ENCODE measurements at regions not wholly inside any gene's neighbourhood (a gene's known extent, or its start where the extent isn't known, plus 50 kb on each side); places are given as distances from the start of the nearest gene placed in this dataset.

DNA sequence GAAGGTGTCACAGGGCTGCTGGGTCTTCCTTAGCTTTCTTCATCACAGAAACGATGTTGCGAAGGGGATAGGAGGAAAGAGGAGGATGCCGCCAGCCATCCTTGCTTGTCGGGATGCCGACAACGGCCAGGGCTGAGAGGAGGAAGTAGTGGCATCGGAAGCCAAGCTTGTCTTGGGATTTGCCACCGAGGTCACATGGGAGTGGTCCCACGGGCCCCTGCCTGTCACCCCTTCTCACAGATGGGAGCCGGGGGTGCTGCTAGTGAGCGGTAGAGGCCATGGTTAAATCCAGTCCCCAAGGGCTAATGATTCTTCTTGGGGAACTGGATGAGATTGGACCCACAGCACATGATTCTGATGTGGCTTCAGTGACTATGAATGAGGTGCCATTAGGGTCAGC, 1375.8 kb downstream of the BRD1 start:
- H3K4me3 ChIP-seq, result no peak overlapping the region
- DNase-seq, result no peak
- H3K4me1 ChIP-seq, result no peaks in the 10 kb centered on the region
- intact Hi-C loops (cut with DNase I), result no loop called here
- TF ChIP-seq, protein P1, sequence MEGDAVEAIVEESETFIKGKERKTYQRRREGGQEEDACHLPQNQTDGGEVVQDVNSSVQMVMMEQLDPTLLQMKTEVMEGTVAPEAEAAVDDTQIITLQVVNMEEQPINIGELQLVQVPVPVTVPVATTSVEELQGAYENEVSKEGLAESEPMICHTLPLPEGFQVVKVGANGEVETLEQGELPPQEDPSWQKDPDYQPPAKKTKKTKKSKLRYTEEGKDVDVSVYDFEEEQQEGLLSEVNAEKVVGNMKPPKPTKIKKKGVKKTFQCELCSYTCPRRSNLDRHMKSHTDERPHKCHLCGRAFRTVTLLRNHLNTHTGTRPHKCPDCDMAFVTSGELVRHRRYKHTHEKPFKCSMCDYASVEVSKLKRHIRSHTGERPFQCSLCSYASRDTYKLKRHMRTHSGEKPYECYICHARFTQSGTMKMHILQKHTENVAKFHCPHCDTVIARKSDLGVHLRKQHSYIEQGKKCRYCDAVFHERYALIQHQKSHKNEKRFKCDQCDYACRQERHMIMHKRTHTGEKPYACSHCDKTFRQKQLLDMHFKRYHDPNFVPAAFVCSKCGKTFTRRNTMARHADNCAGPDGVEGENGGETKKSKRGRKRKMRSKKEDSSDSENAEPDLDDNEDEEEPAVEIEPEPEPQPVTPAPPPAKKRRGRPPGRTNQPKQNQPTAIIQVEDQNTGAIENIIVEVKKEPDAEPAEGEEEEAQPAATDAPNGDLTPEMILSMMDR (IDR thresholded peaks at IDR 0.05), result no peak
- no peaks in the 10 kb centered on the region for H3K36me3 ChIP-seq
- peaks cover 0 to 3% of the 10 kb centered on the region in 2 donors for H3K27me3 ChIP-seq
- H3K27ac ChIP-seq, result no peak overlapping the region
- no peak for ATAC-seq
- no peaks in the 10 kb centered on the region for H3K9me3 ChIP-seq

DNA sequence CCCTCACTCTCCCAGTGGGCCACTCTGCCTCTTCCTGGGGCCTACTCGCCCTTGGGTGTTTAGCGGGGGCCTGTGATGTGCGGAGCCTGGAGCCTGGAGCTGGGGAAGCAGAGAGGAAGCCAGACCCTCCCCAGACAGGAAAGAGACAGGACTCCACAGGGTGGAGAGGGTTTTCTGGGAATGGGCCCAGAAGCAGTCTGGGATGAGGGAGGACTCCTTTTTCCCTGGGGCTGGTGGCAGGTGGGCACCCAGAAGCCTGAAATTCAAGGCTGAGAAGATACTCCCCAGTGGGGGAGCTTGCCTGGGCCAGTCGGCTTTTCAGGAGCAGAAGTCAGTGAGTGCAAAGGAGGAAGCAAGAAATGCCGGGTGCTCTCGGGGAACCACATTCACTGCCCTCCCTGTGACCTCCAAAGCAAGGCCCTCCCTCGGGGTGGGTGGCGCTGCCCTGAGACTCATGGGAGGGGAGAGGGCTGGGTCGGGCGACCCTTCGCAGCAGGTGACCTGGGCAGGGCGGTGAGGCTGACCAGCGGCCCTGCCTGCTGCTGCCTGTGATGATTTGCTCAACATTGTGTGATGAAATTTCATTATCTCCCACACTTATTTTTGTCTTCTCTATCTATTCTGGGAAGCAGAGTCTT, 1377.4 kb downstream of the BRD1 start:
- H3K4me1 ChIP-seq, result no peaks in the 10 kb centered on the region
- TF ChIP-seq, protein P1 (IDR thresholded peaks at IDR 0.05), result no peak

GRCh38 chr22:48449466-48450187, 1378.0 kb downstream of the BRD1 start:
- Histone ChIP-seq H3K27me3 (peaks cover 0 to 3% of the 10 kb centered on the region in 2 donors), H3K9me3 (no peaks in the 10 kb centered on the region), H3K36me3 (no peaks in the 10 kb centered on the region), H3K4me3 (no peak overlapping the region), H3K4me1 (no peaks in the 10 kb centered on the region), H3K27ac (no peak overlapping the region)
- TF ChIP-seq, protein P1 (IDR thresholded peaks at IDR 0.05), result no peak
- intact Hi-C loops (cut with DNase I), result no loop called here
- DNase-seq, result no peak
- no peak for ATAC-seq

More for the DNA sequence above, 1377.4 kb downstream of the BRD1 start:
- Histone ChIP-seq H3K27me3 (peaks cover 0 to 3% of the 10 kb centered on the region in 2 donors), H3K36me3 (no peaks in the 10 kb centered on the region), H3K4me3 (no peak overlapping the region), H3K9me3 (no peaks in the 10 kb centered on the region), H3K27ac (no peak overlapping the region)
- ATAC-seq, result no peak
- intact Hi-C loops (cut with DNase I), result no loop called here
- DNase-seq, result no peak

DNA sequence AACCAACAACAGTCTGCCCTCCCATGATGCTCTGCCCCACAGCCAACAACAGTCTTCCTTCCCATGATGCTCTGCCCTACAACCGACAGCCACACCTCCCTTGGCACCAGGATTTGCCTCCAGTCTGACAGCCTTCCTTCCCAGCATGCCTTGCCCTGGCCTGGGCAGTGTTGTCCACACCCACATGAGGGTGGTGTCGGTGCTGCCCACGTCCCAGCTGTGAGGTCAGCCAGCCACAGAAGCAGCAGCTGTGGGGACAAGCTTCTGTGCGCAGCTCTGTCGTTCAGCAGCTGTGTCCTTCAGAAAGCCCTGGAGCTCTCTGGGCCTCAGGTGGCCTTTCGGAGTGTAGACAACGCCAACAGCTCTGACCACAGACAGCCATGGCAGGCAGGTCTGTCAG, 1378.9 kb downstream of the BRD1 start:
- no peak for DNase-seq
- TF ChIP-seq, protein P1 (IDR thresholded peaks at IDR 0.05), result no peak
- intact Hi-C loops (cut with DNase I), result no loop called here
- no peak overlapping the region for H3K27ac ChIP-seq
- peaks cover 0 to 3% of the 10 kb centered on the region in 2 donors for H3K27me3 ChIP-seq
- no peaks in the 10 kb centered on the region for H3K9me3 ChIP-seq
- ATAC-seq, result no peak
- no peaks in the 10 kb centered on the region for H3K4me1 ChIP-seq
- H3K4me3 ChIP-seq, result no peak overlapping the region
- no peaks in the 10 kb centered on the region for H3K36me3 ChIP-seq

DNA sequence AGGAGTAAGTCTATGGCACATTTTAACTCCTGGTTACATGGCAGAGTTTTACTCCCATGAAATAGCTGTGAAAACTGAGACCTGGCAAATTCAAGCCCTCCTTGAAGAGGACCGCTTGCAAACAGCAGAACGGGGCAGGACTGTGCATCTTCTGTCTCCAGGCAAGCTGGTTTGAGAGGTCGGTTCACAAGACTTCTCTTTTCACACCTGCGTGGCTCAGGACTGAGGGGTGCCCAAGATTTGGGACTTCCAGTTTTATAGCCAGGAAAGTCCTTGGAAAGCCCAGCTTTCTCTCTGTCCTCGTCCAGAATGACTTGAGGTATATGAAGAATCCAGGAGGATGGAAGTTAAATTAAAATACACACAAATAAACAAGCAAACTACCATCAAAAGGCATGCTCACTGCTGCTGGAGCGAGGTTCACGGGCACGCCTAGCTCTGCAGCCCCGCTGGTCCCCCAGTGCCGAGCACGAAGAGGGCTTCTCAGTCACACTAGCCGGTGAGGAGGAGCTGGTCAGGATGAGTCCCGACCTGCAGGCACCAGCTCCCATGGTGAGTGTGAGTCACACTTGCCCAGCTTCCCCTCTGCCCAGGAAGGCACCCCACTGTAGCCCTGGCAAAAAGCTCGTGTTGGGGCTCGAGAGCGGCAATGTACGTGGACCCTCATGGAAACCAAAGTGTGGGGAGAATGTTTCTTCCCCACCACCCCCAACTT, 1382.4 kb downstream of the BRD1 start:
- Histone ChIP-seq H3K4me1 (no peaks in the 10 kb centered on the region), H3K27ac (no peak overlapping the region), H3K9me3 (no peaks in the 10 kb centered on the region), H3K36me3 (no peaks in the 10 kb centered on the region), H3K27me3 (no peaks in the 10 kb centered on the region), H3K4me3 (no peak overlapping the region)
- ATAC-seq (no peak), DNase-seq (no peak)
- intact Hi-C loops (cut with DNase I), result no loop called here
- TF ChIP-seq, protein P1 (IDR thresholded peaks at IDR 0.05), result no peak

Measured in left lung (tissue), 4 donors.